DND-41 (cell line): ENCODE measurements at regions not wholly inside any gene's neighbourhood (a gene's known extent, or its start where the extent isn't known, plus 50 kb on each side); places are given as distances from the start of the nearest gene placed in this dataset.

Experiments
- EZH2 ChIP-seq: IDR thresholded peaks from 3 replicates; pipeline ENCODE4 v1.6.1; 2012; ENCODE audit warnings: borderline replicate concordance, low read depth, mild to moderate bottlenecking, moderate library complexity, low read length, inconsistent platforms; ENCODE audit not compliant: severe bottlenecking
- TF ChIP-seq, protein P1 (sequence below): IDR thresholded peaks from 2 replicates; pipeline ENCODE4 v1.5.1; 2012; ENCODE audit warnings: borderline replicate concordance, low read length, moderate library complexity, mild to moderate bottlenecking; ENCODE audit not compliant: poor library complexity, severe bottlenecking; ENCODE audit errors: extremely low read depth

DNA sequence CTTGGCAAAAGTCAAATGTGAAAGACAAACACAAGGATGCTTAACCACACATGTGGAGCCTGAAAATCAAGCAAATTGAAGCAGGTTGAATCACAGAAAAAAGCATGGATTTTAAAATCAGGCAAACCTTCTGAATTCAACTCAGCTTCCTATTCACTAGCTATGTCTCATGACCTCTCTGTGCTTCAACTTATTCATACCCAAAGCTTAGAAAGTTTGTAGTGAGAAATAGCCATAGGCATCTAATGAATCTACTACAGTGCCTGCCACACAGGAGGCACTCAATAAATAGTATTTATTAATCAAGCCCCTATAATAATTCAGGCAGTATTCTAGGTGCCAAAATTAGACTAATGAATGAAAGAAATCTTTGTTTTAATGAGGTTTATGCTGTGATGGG, 112.2 kb upstream of the TNFAIP3 start:
- TF ChIP-seq, protein P1, sequence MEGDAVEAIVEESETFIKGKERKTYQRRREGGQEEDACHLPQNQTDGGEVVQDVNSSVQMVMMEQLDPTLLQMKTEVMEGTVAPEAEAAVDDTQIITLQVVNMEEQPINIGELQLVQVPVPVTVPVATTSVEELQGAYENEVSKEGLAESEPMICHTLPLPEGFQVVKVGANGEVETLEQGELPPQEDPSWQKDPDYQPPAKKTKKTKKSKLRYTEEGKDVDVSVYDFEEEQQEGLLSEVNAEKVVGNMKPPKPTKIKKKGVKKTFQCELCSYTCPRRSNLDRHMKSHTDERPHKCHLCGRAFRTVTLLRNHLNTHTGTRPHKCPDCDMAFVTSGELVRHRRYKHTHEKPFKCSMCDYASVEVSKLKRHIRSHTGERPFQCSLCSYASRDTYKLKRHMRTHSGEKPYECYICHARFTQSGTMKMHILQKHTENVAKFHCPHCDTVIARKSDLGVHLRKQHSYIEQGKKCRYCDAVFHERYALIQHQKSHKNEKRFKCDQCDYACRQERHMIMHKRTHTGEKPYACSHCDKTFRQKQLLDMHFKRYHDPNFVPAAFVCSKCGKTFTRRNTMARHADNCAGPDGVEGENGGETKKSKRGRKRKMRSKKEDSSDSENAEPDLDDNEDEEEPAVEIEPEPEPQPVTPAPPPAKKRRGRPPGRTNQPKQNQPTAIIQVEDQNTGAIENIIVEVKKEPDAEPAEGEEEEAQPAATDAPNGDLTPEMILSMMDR = no peak
- no peak for TF ChIP-seq EZH2
